GM18499 (cell line): ENCODE measurements at regions not wholly inside any gene's neighbourhood (a gene's known extent, or its start where the extent isn't known, plus 50 kb on each side); places are given as distances from the start of the nearest gene placed in this dataset.
"Not testable (repeated sequence)": the region's sequence is repeated elsewhere in the genome, so short reads cannot be mapped to it uniquely, and the experiment has no call there.

ENCODE experiments used
- ATAC-seq: cut with Tn5 transposase; IDR thresholded peaks from one replicate; pipeline ENCODE4 v1.9.1; 2021; ENCODE audit warnings: moderate number of reproducible peaks; ENCODE audit not compliant: insufficient read depth, unreplicated experiment

- no peak for ATAC-seq
Measured at GRCh38 chr13:111572956-111573761, 252.7 kb downstream of the TEX29 start.

- ATAC-seq, result no peak
Measured at GRCh38 chr13:111573801-111574200, 253.4 kb downstream of the TEX29 start.

- no peak for ATAC-seq
Measured at GRCh38 chr13:111575276-111575675, 254.8 kb downstream of the TEX29 start.

- ATAC-seq, result no peak
Measured at GRCh38 chr13:111575719-111576118, 255.3 kb downstream of the TEX29 start.

- no peak for ATAC-seq
Measured at GRCh38 chr13:111577208-111577828, 256.9 kb downstream of the TEX29 start.

GRCh38 chr13:111577956-111578605 is 257.6 kb downstream of the TEX29 start:
- no peak for ATAC-seq

GRCh38 chr13:111584101-111584672 is 263.7 kb downstream of the TEX29 start:
- no peak for ATAC-seq

GRCh38 chr13:111584870-111585269 is 264.4 kb downstream of the TEX29 start:
- no peak for ATAC-seq

- no peak for ATAC-seq
Measured at GRCh38 chr13:111586291-111586690, 265.8 kb downstream of the TEX29 start.

GRCh38 chr13:111587249-111587648 is 266.8 kb downstream of the TEX29 start:
- ATAC-seq, result no peak

GRCh38 chr13:111589321-111589720 is 268.9 kb downstream of the TEX29 start:
- ATAC-seq, result no peak

GRCh38 chr13:111589992-111590391 is 269.6 kb downstream of the TEX29 start:
- no peak for ATAC-seq

- ATAC-seq, result no peak
Measured at GRCh38 chr13:111590796-111591195, 270.4 kb downstream of the TEX29 start.

GRCh38 chr13:111593490-111593889 is 273.0 kb downstream of the TEX29 start:
- not testable (repeated sequence) for ATAC-seq

- ATAC-seq, result no peak
Measured at GRCh38 chr13:111594606-111595005, 274.2 kb downstream of the TEX29 start.

- no peak for ATAC-seq
Measured at GRCh38 chr13:111595276-111595675, 274.8 kb downstream of the TEX29 start.

- ATAC-seq, result no peak
Measured at GRCh38 chr13:111595791-111596190, 275.3 kb downstream of the TEX29 start.

- ATAC-seq, result no peak
Measured at GRCh38 chr13:111597191-111597611, 276.8 kb downstream of the TEX29 start.

GRCh38 chr13:111597618-111598017 is 277.2 kb downstream of the TEX29 start:
- no peak for ATAC-seq

- no peak for ATAC-seq
Measured at GRCh38 chr13:111598747-111599146, 278.3 kb downstream of the TEX29 start.

- no peak for ATAC-seq
Measured at GRCh38 chr13:111599791-111600190, 279.3 kb downstream of the TEX29 start.
